ENCODE measurements at regions not wholly inside any gene's neighbourhood (a gene's known extent, or its start where the extent isn't known, plus 50 kb on each side); places are given as distances from the start of the nearest gene placed in this dataset.
A peak's percentile ranks its signal among the peaks of the same experiment; 100 is the strongest.

- no peak for DNase-seq (ENCODE audit: low read depth)
Measured at GRCh38 chr11:113581713-113582112, 106.5 kb upstream of the DRD2 start.

- DNase-seq (ENCODE audit: low read depth), result no peak
Measured at GRCh38 chr11:113579292-113579940, 104.2 kb upstream of the DRD2 start.

GRCh38 chr11:113578715-113579250 is 103.6 kb upstream of the DRD2 start:
- no peak for DNase-seq (ENCODE audit: low read depth)

GRCh38 chr11:113578033-113578380 is 102.8 kb upstream of the DRD2 start:
- DNase-seq (ENCODE audit: low read depth), result no peak

GRCh38 chr11:113577356-113578032 is 102.3 kb upstream of the DRD2 start:
- no peak for DNase-seq (ENCODE audit: low read depth)

- no peak for DNase-seq (ENCODE audit: low read depth)
Measured at GRCh38 chr11:113574586-113574985, 99.4 kb upstream of the DRD2 start.

- DNase-seq (ENCODE audit: low read depth), result no peak
Measured at GRCh38 chr11:113574171-113574570, 99.0 kb upstream of the DRD2 start.

- DNase-seq (ENCODE audit: low read depth), result peak; percentile 15
Measured at GRCh38 chr11:113572136-113572735, 97.0 kb upstream of the DRD2 start.

- DNase-seq (ENCODE audit: low read depth), result no peak
Measured at GRCh38 chr11:113571531-113571930, 96.3 kb upstream of the DRD2 start.

GRCh38 chr11:113570906-113571305 is 95.7 kb upstream of the DRD2 start:
- DNase-seq (ENCODE audit: low read depth), result no peak

- DNase-seq (ENCODE audit: low read depth), result no peak
Measured at GRCh38 chr11:113569391-113569790, 94.2 kb upstream of the DRD2 start.

- DNase-seq (ENCODE audit: low read depth), result no peak
Measured at GRCh38 chr11:113568566-113568965, 93.4 kb upstream of the DRD2 start.

GRCh38 chr11:113567867-113568544 is 92.8 kb upstream of the DRD2 start:
- DNase-seq (ENCODE audit: low read depth), result no peak

- DNase-seq (ENCODE audit: low read depth), result no peak
Measured at GRCh38 chr11:113567097-113567496, 91.9 kb upstream of the DRD2 start.

- DNase-seq (ENCODE audit: low read depth), result no peak
Measured at GRCh38 chr11:113564527-113565130, 89.4 kb upstream of the DRD2 start.

- DNase-seq (ENCODE audit: low read depth), result no peak
Measured at GRCh38 chr11:113563766-113564526, 88.7 kb upstream of the DRD2 start.

GRCh38 chr11:113562981-113563461 is 87.8 kb upstream of the DRD2 start:
- peak; percentile 5 for DNase-seq (ENCODE audit: low read depth)

- no peak for DNase-seq (ENCODE audit: low read depth)
Measured at GRCh38 chr11:113562576-113562975, 87.4 kb upstream of the DRD2 start.

- no peak for DNase-seq (ENCODE audit: low read depth)
Measured at GRCh38 chr11:113557926-113558325, 82.7 kb upstream of the DRD2 start.

GRCh38 chr11:113556036-113556435 is 80.8 kb upstream of the DRD2 start:
- DNase-seq (ENCODE audit: low read depth), result no peak

- DNase-seq (ENCODE audit: low read depth), result no peak
Measured at GRCh38 chr11:113555071-113555619, 79.9 kb upstream of the DRD2 start.
